ENCODE measurements at regions not wholly inside any gene's neighbourhood (a gene's known extent, or its start where the extent isn't known, plus 50 kb on each side); places are given as distances from the start of the nearest gene placed in this dataset.
"Not testable (repeated sequence)": the region's sequence is repeated elsewhere in the genome, so short reads cannot be mapped to it uniquely, and the experiment has no call there.

DNA sequence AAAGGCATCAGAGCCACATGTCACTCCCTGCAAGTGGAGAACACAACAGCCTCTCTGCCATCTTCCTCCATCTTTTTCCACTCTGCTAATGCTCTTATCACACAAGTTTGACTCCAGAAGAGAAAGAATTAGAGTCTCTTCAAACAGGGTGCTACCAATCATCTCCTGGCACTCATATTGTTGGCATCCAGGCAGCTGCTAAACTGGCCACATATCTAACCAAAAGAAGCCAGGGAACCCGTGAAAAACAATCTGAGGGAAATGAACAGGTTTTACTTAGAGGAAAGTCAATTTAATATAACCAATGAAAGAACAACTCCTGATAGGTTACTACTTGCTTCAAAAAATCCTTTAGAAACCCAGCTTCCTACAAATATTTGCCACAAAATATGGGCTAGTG lies 117.2 kb downstream of the SLC25A46 start:
- H3K4me3 ChIP-seq (ENCODE audit: low read length in 3 of 3) = no peak overlapping the region
- H3K36me3 ChIP-seq (ENCODE audit: control insufficient read depth in 3 of 3, insufficient read depth in 3 of 3, low read length in 3 of 3) = no peaks in the 10 kb centered on the region
- no peaks in the 10 kb centered on the region for H3K27me3 ChIP-seq (ENCODE audit: control insufficient read depth in 3 of 3, insufficient read depth in 3 of 3, low read length in 3 of 3)
- no peak overlapping the region for H3K27ac ChIP-seq (ENCODE audit: low read depth, low read length)
- H3K9ac ChIP-seq (ENCODE audit: low read depth in 1 of 3, low read length in 3 of 3) = no peak overlapping the region
- no peaks in the 10 kb centered on the region for H3K9me3 ChIP-seq (ENCODE audit: control insufficient read depth in 3 of 3, low read length in 3 of 3)
- H3K4me1 ChIP-seq (ENCODE audit: control insufficient read depth in 3 of 3, insufficient read depth in 3 of 3, low read length in 3 of 3) = no peaks in the 10 kb centered on the region

DNA sequence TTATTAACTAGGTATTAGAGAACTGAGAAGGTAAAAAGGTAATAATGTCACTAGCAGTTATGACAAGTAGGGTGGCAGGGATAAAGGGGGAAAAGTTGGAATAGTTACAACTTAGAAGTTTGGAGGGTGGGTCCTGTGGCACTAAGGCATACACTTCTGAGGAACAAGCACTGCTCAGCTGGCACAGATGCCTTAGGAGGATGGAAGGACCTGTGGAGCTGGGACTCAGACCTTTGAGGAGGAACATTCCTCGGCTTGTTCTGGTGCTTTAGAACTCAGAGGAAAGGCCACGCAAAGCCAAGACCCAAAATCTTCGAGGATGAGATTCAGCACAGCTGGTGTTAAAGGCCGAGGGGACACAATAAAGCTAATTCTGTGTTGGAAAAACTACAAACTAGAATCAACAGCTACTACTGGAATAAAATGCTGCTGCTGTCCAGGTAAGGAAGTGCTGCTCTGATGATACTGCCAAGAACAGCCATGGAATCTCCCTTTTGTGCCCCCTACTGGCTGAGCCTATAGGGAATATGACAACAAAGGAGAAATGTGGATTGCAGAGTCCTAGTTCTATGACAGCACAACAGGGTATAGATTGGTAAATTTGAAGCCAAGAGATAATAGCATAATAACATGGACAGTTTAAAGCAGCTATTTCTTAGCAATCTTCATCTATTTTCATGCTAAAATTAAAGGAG lies 126.7 kb downstream of the SLC25A46 start:
- Histone ChIP-seq H3K4me3 (ENCODE audit: low read length in 3 of 3) (no peak overlapping the region), H3K9me3 (ENCODE audit: control insufficient read depth in 3 of 3, low read length in 3 of 3) (no peaks in the 10 kb centered on the region), H3K9ac (ENCODE audit: low read depth in 1 of 3, low read length in 3 of 3) (no peak overlapping the region), H3K36me3 (ENCODE audit: control insufficient read depth in 3 of 3, insufficient read depth in 3 of 3, low read length in 3 of 3) (no peaks in the 10 kb centered on the region), H3K27me3 (ENCODE audit: control insufficient read depth in 3 of 3, insufficient read depth in 3 of 3, low read length in 3 of 3) (no peaks in the 10 kb centered on the region), H3K4me1 (ENCODE audit: control insufficient read depth in 3 of 3, insufficient read depth in 3 of 3, low read length in 3 of 3) (no peaks in the 10 kb centered on the region), H3K27ac (ENCODE audit: low read depth, low read length) (no peak overlapping the region)

DNA sequence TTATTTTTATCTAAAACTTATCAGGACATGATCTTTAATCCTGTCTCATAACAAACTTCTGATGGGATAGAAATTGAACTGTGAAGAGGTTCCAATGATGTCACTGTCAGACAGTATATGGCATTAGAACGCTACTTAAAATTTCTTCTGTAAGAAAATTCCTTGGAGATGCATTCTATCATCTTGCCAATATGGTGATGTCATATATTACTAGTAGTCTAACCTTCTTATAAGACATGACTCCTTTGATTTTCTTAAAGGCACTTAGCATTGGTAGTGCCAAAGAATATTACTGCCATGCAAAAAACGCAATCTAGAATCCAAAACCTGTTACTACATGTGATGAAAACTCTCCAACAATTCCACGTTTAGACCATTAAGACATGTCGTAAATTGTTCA lies 131.1 kb downstream of the SLC25A46 start:
- no peak overlapping the region for H3K9ac ChIP-seq (ENCODE audit: low read depth in 1 of 3, low read length in 3 of 3)
- H3K27ac ChIP-seq (ENCODE audit: low read depth, low read length) = no peak overlapping the region
- no peaks in the 10 kb centered on the region for H3K36me3 ChIP-seq (ENCODE audit: control insufficient read depth in 3 of 3, insufficient read depth in 3 of 3, low read length in 3 of 3)
- H3K4me3 ChIP-seq (ENCODE audit: low read length in 3 of 3) = no peak overlapping the region
- no peaks in the 10 kb centered on the region for H3K9me3 ChIP-seq (ENCODE audit: control insufficient read depth in 3 of 3, low read length in 3 of 3)
- H3K27me3 ChIP-seq (ENCODE audit: control insufficient read depth in 3 of 3, insufficient read depth in 3 of 3, low read length in 3 of 3) = no peaks in the 10 kb centered on the region
- no peaks in the 10 kb centered on the region for H3K4me1 ChIP-seq (ENCODE audit: control insufficient read depth in 3 of 3, insufficient read depth in 3 of 3, low read length in 3 of 3)

DNA sequence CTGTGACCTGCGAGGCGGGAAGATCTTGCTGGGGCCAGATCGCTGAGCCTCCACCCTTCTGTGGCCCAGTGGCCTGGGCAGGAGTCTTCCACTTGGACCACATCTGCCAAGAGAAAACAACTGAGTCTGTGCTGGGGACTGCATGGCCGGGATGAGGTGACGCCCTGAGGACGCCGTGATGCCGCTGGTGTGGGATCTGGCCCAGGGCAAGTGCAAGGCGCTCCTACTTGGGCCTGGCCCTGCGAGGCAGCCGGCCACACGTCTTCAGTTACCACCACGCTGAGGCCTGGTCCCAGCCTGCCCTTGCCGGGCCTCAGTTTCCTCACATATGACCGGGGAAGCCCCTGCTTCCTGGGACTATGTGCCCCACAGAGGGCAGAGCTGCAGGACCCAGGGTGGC lies 133.4 kb downstream of the SLC25A46 start:
- H3K4me3 ChIP-seq (ENCODE audit: low read length in 3 of 3) = no peak overlapping the region

DNA sequence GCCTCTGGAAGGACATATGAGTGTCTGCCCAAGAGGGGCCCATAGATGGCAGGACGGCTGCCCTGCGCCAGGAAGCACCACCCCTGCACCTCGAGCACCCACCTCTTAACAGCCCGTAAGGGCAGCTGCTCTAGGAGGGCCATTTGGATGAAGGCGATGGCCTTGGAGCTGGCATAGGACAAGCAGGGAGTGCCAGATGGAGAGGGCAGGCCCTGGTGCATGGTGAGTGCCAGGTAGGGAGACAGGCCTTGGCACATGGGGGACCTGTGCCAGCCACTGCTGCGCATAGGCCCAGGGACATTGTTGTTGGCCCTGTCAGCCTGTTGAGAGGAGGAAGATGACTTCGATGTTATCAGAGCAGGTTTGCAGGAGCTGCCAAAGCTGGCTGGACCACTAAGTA lies 134.2 kb downstream of the SLC25A46 start:
- Histone ChIP-seq H3K36me3 (ENCODE audit: control insufficient read depth in 3 of 3, insufficient read depth in 3 of 3, low read length in 3 of 3) (no peaks in the 10 kb centered on the region), H3K27me3 (ENCODE audit: control insufficient read depth in 3 of 3, insufficient read depth in 3 of 3, low read length in 3 of 3) (no peaks in the 10 kb centered on the region), H3K27ac (ENCODE audit: low read depth, low read length) (no peak overlapping the region), H3K9me3 (ENCODE audit: control insufficient read depth in 3 of 3, low read length in 3 of 3) (no peaks in the 10 kb centered on the region), H3K9ac (ENCODE audit: low read depth in 1 of 3, low read length in 3 of 3) (no peak overlapping the region), H3K4me3 (ENCODE audit: low read length in 3 of 3) (no peak overlapping the region), H3K4me1 (ENCODE audit: control insufficient read depth in 3 of 3, insufficient read depth in 3 of 3, low read length in 3 of 3) (no peaks in the 10 kb centered on the region)

More for the DNA sequence above, 133.4 kb downstream of the SLC25A46 start:
- Histone ChIP-seq H3K27me3 (ENCODE audit: control insufficient read depth in 3 of 3, insufficient read depth in 3 of 3, low read length in 3 of 3) (no peaks in the 10 kb centered on the region), H3K4me1 (ENCODE audit: control insufficient read depth in 3 of 3, insufficient read depth in 3 of 3, low read length in 3 of 3) (no peaks in the 10 kb centered on the region), H3K9ac (ENCODE audit: low read depth in 1 of 3, low read length in 3 of 3) (no peak overlapping the region), H3K9me3 (ENCODE audit: control insufficient read depth in 3 of 3, low read length in 3 of 3) (no peaks in the 10 kb centered on the region), H3K27ac (ENCODE audit: low read depth, low read length) (no peak overlapping the region), H3K36me3 (ENCODE audit: control insufficient read depth in 3 of 3, insufficient read depth in 3 of 3, low read length in 3 of 3) (no peaks in the 10 kb centered on the region)

DNA sequence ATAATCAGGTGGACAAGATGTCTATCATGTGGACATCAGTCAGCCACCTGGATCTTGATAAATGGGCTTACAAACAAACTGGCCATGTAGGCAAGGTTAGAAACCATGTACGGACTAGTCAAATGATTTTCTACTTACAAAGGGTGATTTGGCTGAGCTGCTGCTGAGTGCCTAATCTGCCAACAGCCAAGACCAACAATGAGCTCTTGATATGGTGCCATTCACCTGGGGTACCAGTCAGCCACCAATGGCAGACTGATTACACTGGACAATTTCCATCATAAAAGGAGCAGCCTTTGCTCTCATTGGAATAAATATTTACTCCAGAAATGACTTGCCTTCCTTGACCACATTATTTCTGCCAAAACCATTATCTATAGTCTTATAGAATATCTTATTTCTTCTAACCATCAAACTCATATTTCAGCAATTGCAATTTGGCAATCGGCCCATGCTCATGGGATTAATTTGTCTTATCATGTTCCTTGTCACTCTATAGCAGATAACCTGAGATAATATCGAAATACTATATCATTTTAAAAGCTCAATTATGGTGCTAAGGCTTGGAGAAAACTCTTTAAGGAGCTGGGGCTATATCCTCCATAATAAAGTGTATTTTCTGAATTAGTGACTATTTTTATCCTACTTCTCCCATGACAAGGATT lies 135.1 kb downstream of the SLC25A46 start:
- Histone ChIP-seq H3K9me3 (ENCODE audit: control insufficient read depth in 3 of 3, low read length in 3 of 3) (no peaks in the 10 kb centered on the region), H3K9ac (ENCODE audit: low read depth in 1 of 3, low read length in 3 of 3) (no peak overlapping the region), H3K36me3 (ENCODE audit: control insufficient read depth in 3 of 3, insufficient read depth in 3 of 3, low read length in 3 of 3) (no peaks in the 10 kb centered on the region), H3K27me3 (ENCODE audit: control insufficient read depth in 3 of 3, insufficient read depth in 3 of 3, low read length in 3 of 3) (no peaks in the 10 kb centered on the region), H3K4me1 (ENCODE audit: control insufficient read depth in 3 of 3, insufficient read depth in 3 of 3, low read length in 3 of 3) (no peaks in the 10 kb centered on the region), H3K27ac (ENCODE audit: low read depth, low read length) (no peak overlapping the region), H3K4me3 (ENCODE audit: low read length in 3 of 3) (no peak overlapping the region)

DNA sequence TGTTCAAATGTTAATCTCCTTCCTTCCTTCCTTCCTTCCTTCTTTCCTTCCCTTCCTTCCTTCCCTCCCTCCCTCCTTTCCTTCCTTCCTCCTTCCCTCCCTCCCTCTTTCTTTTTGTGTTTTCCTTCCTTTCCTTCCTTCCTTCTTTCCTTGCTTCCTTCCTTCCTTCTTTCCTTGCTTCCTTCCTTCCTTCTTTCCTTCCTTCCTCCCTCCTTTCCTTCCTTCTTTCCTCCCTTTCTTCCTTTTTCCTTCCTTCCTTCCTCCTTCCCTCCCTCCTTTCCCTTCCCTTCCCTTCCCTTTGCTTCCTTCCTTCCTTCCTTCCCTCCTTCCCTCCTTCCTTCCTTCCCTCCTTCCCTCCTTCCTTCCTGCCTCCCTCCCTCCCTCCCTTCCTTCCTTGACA lies 136.3 kb downstream of the SLC25A46 start:
- not testable (repeated sequence) for H3K9ac ChIP-seq (ENCODE audit: low read depth in 1 of 3, low read length in 3 of 3); H3K4me1 ChIP-seq (ENCODE audit: control insufficient read depth in 3 of 3, insufficient read depth in 3 of 3, low read length in 3 of 3); H3K27ac ChIP-seq (ENCODE audit: low read depth, low read length); H3K27me3 ChIP-seq (ENCODE audit: control insufficient read depth in 3 of 3, insufficient read depth in 3 of 3, low read length in 3 of 3); H3K4me3 ChIP-seq (ENCODE audit: low read length in 3 of 3); H3K9me3 ChIP-seq (ENCODE audit: control insufficient read depth in 3 of 3, low read length in 3 of 3); H3K36me3 ChIP-seq (ENCODE audit: control insufficient read depth in 3 of 3, insufficient read depth in 3 of 3, low read length in 3 of 3)

DNA sequence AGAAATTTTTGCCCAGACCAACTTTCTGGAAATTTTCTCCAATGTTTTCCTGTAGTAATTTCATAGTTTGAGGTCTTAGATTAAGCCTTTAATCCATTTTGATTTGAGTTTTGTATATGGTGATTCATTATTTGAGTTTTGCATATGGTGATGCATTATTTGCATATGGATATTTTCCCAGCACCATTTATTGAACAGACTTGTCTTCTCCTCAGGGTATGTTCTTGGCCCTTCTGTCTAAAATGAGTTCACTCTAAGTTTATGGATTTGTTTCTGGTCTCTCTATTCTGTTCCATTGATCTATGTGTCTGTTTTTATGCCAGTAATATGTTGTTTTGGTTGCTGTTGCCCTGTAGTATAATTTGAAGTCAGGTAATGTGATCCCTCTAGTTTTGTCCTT lies 139.3 kb downstream of the SLC25A46 start:
- H3K36me3 ChIP-seq (ENCODE audit: control insufficient read depth in 3 of 3, insufficient read depth in 3 of 3, low read length in 3 of 3) = no peaks in the 10 kb centered on the region
- no peak overlapping the region for H3K27ac ChIP-seq (ENCODE audit: low read depth, low read length)
- no peak overlapping the region for H3K9ac ChIP-seq (ENCODE audit: low read depth in 1 of 3, low read length in 3 of 3)

DNA sequence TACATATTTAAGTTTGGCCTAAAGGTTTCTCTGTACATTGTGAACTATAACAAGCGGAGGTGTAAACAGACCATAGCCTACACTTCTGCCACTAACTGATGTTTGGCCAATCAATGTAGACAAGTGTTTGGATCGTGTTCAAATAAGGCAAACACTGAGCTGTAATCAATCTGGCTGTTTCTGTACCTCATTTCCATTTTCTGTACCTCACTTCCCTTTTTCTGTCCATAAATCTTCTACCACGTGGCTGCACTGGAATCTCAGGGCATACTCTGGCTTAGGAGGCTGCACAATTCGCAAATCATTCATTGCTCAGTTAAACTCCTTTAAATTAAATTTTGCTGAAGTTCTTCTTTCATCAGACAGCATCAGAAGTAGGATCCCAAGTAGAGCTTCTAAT lies 140.9 kb downstream of the SLC25A46 start:
- no peaks in the 10 kb centered on the region for H3K36me3 ChIP-seq (ENCODE audit: control insufficient read depth in 3 of 3, insufficient read depth in 3 of 3, low read length in 3 of 3)
- no peak overlapping the region for H3K4me3 ChIP-seq (ENCODE audit: low read length in 3 of 3)
- H3K9ac ChIP-seq (ENCODE audit: low read depth in 1 of 3, low read length in 3 of 3) = no peak overlapping the region
- no peaks in the 10 kb centered on the region for H3K9me3 ChIP-seq (ENCODE audit: control insufficient read depth in 3 of 3, low read length in 3 of 3)
- H3K4me1 ChIP-seq (ENCODE audit: control insufficient read depth in 3 of 3, insufficient read depth in 3 of 3, low read length in 3 of 3) = no peaks in the 10 kb centered on the region
- no peak overlapping the region for H3K27ac ChIP-seq (ENCODE audit: low read depth, low read length)
- H3K27me3 ChIP-seq (ENCODE audit: control insufficient read depth in 3 of 3, insufficient read depth in 3 of 3, low read length in 3 of 3) = no peaks in the 10 kb centered on the region

More for the DNA sequence above, 139.3 kb downstream of the SLC25A46 start:
- no peaks in the 10 kb centered on the region for H3K27me3 ChIP-seq (ENCODE audit: control insufficient read depth in 3 of 3, insufficient read depth in 3 of 3, low read length in 3 of 3)
- no peak overlapping the region for H3K4me3 ChIP-seq (ENCODE audit: low read length in 3 of 3)
- no peaks in the 10 kb centered on the region for H3K4me1 ChIP-seq (ENCODE audit: control insufficient read depth in 3 of 3, insufficient read depth in 3 of 3, low read length in 3 of 3)
- H3K9me3 ChIP-seq (ENCODE audit: control insufficient read depth in 3 of 3, low read length in 3 of 3) = no peaks in the 10 kb centered on the region

DNA sequence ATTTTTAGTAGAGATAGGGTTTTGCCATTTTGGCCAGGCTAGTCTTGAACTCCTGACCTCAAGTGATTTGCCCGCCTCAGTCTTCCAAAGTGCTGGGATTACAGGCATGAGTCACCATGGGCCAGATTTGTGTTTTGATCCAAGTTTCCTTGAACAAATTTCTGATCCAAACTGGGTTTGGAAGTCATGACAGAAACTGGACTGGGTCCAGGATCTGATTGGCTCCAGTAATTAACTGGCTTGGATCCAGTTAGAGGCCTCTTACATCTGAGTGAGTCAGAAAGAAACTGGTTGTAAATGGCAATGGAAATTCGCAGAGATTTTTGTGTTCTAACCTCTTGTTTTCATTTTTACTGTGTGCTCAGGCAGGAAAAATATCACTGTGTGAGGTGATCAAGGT lies 141.6 kb downstream of the SLC25A46 start:
- Histone ChIP-seq H3K4me1 (ENCODE audit: control insufficient read depth in 3 of 3, insufficient read depth in 3 of 3, low read length in 3 of 3) (no peaks in the 10 kb centered on the region), H3K36me3 (ENCODE audit: control insufficient read depth in 3 of 3, insufficient read depth in 3 of 3, low read length in 3 of 3) (no peaks in the 10 kb centered on the region), H3K9ac (ENCODE audit: low read depth in 1 of 3, low read length in 3 of 3) (no peak overlapping the region)

More for the DNA sequence above, 141.6 kb downstream of the SLC25A46 start:
- H3K4me3 ChIP-seq (ENCODE audit: low read length in 3 of 3) = no peak overlapping the region
- H3K27ac ChIP-seq (ENCODE audit: low read depth, low read length) = no peak overlapping the region
- H3K27me3 ChIP-seq (ENCODE audit: control insufficient read depth in 3 of 3, insufficient read depth in 3 of 3, low read length in 3 of 3) = no peaks in the 10 kb centered on the region
- H3K9me3 ChIP-seq (ENCODE audit: control insufficient read depth in 3 of 3, low read length in 3 of 3) = no peaks in the 10 kb centered on the region
